GM12878 (cell line): ENCODE measurements at regions not wholly inside any gene's neighbourhood (a gene's known extent, or its start where the extent isn't known, plus 50 kb on each side); places are given as distances from the start of the nearest gene placed in this dataset.

Source experiments
- CTCF ChIP-seq, 3 experiments: IDR thresholded peaks in 2 of 3; conservative IDR thresholded peaks in 1 of 3; 2 replicates each; pipeline ENCODE4 v1.5.1; 2011; ENCODE audit warnings: low read depth in 3 of 3, low read length in 3 of 3, mild to moderate bottlenecking in 3 of 3, control low read depth in 2 of 3, moderate library complexity in 2 of 3, inconsistent platforms in 1 of 3, mixed read lengths in 1 of 3; ENCODE audit not compliant: control insufficient read depth in 2 of 3, insufficient read depth in 1 of 3; ENCODE audit errors: extremely low read depth in 1 of 3
- ELK1 ChIP-seq: IDR thresholded peaks from 2 replicates; pipeline ENCODE4 v1.6.1; 2012; ENCODE audit warnings: low read depth, low read length, improper control_type of control experiment
- EZH2 ChIP-seq: IDR thresholded peaks from 2 replicates; pipeline ENCODE4 v1.6.1; 2012; ENCODE audit warnings: low read depth, mild to moderate bottlenecking, control low read depth, inconsistent platforms, low read length, borderline replicate concordance; ENCODE audit not compliant: control insufficient read depth
- POLR2A ChIP-seq: IDR thresholded peaks from 2 replicates; pipeline ENCODE4 v1.6.1; 2011; ENCODE audit warnings: low read depth, mild to moderate bottlenecking, low read length

- no peak for TF ChIP-seq EZH2
- TF ChIP-seq ELK1: no peak
- TF ChIP-seq POLR2A: no peak
- TF ChIP-seq CTCF (IDR thresholded peaks at IDR 0.05 in 2 of 3, conservative IDR thresholded peaks at IDR 0.05 in 1 of 3; ENCODE audit: control insufficient read depth in 2 of 3, extremely low read depth in 1 of 3, insufficient read depth in 1 of 3, low read depth in 3 of 3, low read length in 3 of 3): no peak
These were observed 63.9 kb upstream of the PIM1 start for GRCh38 chr6:37106051-37106363.
